ENCODE measurements at regions not wholly inside any gene's neighbourhood (a gene's known extent, or its start where the extent isn't known, plus 50 kb on each side); places are given as distances from the start of the nearest gene placed in this dataset.

DNA sequence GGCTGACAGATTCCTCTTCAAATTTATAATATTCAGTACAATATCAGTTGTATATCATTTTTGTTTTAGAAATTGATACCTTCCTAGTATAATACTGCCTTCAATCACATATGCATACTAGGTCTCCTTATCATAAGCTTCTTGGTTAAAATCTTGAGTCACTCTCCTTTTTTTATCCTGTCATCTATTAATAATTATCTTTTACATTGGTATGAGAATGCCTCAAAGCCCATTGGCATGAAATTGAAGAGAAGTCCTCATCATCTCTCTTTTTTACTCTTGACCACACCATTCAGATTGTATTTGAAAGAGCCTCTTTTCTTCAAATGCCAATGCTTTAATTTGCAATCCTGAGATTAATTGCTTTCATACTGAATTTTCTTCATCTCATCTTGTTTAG is 810.3 kb downstream of the BRINP1 start:
- H3K27me3 Mint-ChIP-seq (ENCODE audit: low read depth) = no peaks in the 10 kb centered on the region; the same call in 1 of the 2 replicates

More for the DNA sequence above, 810.3 kb downstream of the BRINP1 start:
- TF ChIP-seq, protein P1, sequence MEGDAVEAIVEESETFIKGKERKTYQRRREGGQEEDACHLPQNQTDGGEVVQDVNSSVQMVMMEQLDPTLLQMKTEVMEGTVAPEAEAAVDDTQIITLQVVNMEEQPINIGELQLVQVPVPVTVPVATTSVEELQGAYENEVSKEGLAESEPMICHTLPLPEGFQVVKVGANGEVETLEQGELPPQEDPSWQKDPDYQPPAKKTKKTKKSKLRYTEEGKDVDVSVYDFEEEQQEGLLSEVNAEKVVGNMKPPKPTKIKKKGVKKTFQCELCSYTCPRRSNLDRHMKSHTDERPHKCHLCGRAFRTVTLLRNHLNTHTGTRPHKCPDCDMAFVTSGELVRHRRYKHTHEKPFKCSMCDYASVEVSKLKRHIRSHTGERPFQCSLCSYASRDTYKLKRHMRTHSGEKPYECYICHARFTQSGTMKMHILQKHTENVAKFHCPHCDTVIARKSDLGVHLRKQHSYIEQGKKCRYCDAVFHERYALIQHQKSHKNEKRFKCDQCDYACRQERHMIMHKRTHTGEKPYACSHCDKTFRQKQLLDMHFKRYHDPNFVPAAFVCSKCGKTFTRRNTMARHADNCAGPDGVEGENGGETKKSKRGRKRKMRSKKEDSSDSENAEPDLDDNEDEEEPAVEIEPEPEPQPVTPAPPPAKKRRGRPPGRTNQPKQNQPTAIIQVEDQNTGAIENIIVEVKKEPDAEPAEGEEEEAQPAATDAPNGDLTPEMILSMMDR (conservative IDR thresholded peaks at IDR 0.05) = no peak
- no peak overlapping the region for H3K27ac ChIP-seq (ENCODE audit: insufficient read length, low read depth, low read length)
- no peak overlapping the region for H3K56ac ChIP-seq (ENCODE audit: insufficient read length, low read depth, low read length)
- no peak overlapping the region for H3K14ac ChIP-seq (ENCODE audit: insufficient read depth, low read length)
- no peaks in the 10 kb centered on the region for H3K79me2 ChIP-seq (ENCODE audit: insufficient read depth, low read length)
- no peak overlapping the region for H3K27ac Mint-ChIP-seq
- no peak overlapping the region for H3T11ph ChIP-seq (ENCODE audit: low read length)
- no peak overlapping the region for H3K18ac ChIP-seq (ENCODE audit: insufficient read length, low read depth, low read length)
- H3K4me2 ChIP-seq (ENCODE audit: insufficient read depth, insufficient read length, low read length) = no peak overlapping the region
- H4K20me1 ChIP-seq (ENCODE audit: control insufficient read depth, insufficient read depth, insufficient read length) = no peaks in the 10 kb centered on the region
- H3K79me1 ChIP-seq (ENCODE audit: insufficient read depth, low read depth, low read length, poor library complexity, severe bottlenecking) = no peaks in the 10 kb centered on the region
- no peaks in the 10 kb centered on the region for H3K9me3 ChIP-seq (ENCODE audit: control insufficient read depth, low read depth, low read length)
- H3K9ac ChIP-seq (ENCODE audit: extremely low read depth, insufficient read length, low read length) = no peak overlapping the region
- no peak overlapping the region for H2AFZ ChIP-seq (ENCODE audit: low read length)
- no peaks in the 10 kb centered on the region for H3K4me1 ChIP-seq (ENCODE audit: insufficient read depth, low read length)
- H2BK120ac ChIP-seq (ENCODE audit: low read depth, low read length, poor library complexity, severe bottlenecking) = no peak overlapping the region
- H2AK5ac ChIP-seq (ENCODE audit: insufficient read length, low read length) = no peak overlapping the region
- H2BK15ac ChIP-seq (ENCODE audit: low read depth, low read length) = no peak overlapping the region
- H3K23me2 ChIP-seq (ENCODE audit: insufficient read length, low read depth, low read length, poor library complexity, severe bottlenecking) = no peaks in the 10 kb centered on the region
- no peak for DNase-seq
- no peak overlapping the region for H2BK20ac ChIP-seq (ENCODE audit: low read depth, low read length, poor library complexity, severe bottlenecking)
- no peak overlapping the region for H2BK12ac ChIP-seq (ENCODE audit: insufficient read length, low read depth, low read length)
- no peaks in the 10 kb centered on the region for H3K36me3 Mint-ChIP-seq (ENCODE audit: insufficient read depth in 1 of 3, low read depth in 3 of 3)
- no peaks in the 10 kb centered on the region for H3K27me3 ChIP-seq (ENCODE audit: insufficient read depth, low read length)
- H3K4ac ChIP-seq (ENCODE audit: low read depth, low read length) = no peak overlapping the region
- H3K4me1 Mint-ChIP-seq = no peaks in the 10 kb centered on the region
- no peak overlapping the region for H4K91ac ChIP-seq (ENCODE audit: insufficient read length, low read depth, low read length)
- H3K9me3 Mint-ChIP-seq = no peaks in the 10 kb centered on the region
- H3K23ac ChIP-seq (ENCODE audit: insufficient read length, low read depth, low read length) = no peak overlapping the region
- no peak overlapping the region for H4K5ac ChIP-seq (ENCODE audit: insufficient read length, low read depth, low read length)
- H2BK5ac ChIP-seq (ENCODE audit: insufficient read length, low read length) = no peak overlapping the region
- H3K4me3 Mint-ChIP-seq = no peak overlapping the region
- no peak overlapping the region for H4K8ac ChIP-seq (replicated peaks; ENCODE audit: insufficient read length, low read depth, low read length)

All from H9 (cell line).